ENCODE measurements at regions not wholly inside any gene's neighbourhood (a gene's known extent, or its start where the extent isn't known, plus 50 kb on each side); places are given as distances from the start of the nearest gene placed in this dataset.

DNA sequence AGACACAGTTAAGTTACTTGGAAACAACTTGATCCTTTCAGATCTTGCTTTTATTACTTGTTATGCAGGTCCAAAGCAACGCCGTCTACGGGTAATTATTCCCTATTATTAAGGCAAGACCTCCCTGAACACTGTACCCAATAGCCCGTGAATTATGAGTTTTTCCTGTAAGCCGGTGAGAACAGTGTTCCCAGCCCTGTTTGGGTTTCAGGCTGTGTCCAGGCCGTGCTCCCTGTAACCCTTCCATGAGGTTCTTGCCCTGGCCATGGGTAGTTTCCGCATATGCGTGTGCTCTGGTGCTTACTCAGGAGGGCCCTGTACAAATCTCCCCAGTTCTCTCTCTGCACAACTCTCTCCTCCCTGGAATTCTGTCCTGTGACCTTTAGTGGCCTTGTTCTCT lies 65.6 kb upstream of the CNOT6 start:
- TF ChIP-seq AFF4 (CRISPR knock-in tag; IDR thresholded peaks at IDR 0.05) (no peak), HNRNPH1 (optimal IDR thresholded peaks at IDR 0.05; ENCODE audit: low read depth, low read length) (no peak), NR2F6 (CRISPR knock-in tag; IDR thresholded peaks at IDR 0.05) (no peak), TCF3 (CRISPR knock-in tag; IDR thresholded peaks at IDR 0.05) (no peak), BRD9 (IDR thresholded peaks at IDR 0.05; ENCODE audit: low read depth, partially characterized antibody) (no peak), BHLHE40 (IDR thresholded peaks at IDR 0.05; ENCODE audit: low read length) (no peak), CBFA2T3 (IDR thresholded peaks at IDR 0.05) (no peak), HDGF (IDR thresholded peaks at IDR 0.05) (no peak), EP300 (IDR thresholded peaks at IDR 0.05; ENCODE audit: low read length) (no peak)
- TF ChIP-seq, protein P1, sequence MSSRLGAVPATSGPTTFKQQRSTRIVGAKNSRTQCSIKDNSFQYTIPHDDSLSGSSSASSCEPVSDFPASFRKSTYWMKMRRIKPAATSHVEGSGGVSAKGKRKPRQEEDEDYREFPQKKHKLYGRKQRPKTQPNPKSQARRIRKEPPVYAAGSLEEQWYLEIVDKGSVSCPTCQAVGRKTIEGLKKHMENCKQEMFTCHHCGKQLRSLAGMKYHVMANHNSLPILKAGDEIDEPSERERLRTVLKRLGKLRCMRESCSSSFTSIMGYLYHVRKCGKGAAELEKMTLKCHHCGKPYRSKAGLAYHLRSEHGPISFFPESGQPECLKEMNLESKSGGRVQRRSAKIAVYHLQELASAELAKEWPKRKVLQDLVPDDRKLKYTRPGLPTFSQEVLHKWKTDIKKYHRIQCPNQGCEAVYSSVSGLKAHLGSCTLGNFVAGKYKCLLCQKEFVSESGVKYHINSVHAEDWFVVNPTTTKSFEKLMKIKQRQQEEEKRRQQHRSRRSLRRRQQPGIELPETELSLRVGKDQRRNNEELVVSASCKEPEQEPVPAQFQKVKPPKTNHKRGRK (tag; IDR thresholded peaks at IDR 0.05), result no peak
